ENCODE measurements at regions not wholly inside any gene's neighbourhood (a gene's known extent, or its start where the extent isn't known, plus 50 kb on each side); places are given as distances from the start of the nearest gene placed in this dataset.

DNA sequence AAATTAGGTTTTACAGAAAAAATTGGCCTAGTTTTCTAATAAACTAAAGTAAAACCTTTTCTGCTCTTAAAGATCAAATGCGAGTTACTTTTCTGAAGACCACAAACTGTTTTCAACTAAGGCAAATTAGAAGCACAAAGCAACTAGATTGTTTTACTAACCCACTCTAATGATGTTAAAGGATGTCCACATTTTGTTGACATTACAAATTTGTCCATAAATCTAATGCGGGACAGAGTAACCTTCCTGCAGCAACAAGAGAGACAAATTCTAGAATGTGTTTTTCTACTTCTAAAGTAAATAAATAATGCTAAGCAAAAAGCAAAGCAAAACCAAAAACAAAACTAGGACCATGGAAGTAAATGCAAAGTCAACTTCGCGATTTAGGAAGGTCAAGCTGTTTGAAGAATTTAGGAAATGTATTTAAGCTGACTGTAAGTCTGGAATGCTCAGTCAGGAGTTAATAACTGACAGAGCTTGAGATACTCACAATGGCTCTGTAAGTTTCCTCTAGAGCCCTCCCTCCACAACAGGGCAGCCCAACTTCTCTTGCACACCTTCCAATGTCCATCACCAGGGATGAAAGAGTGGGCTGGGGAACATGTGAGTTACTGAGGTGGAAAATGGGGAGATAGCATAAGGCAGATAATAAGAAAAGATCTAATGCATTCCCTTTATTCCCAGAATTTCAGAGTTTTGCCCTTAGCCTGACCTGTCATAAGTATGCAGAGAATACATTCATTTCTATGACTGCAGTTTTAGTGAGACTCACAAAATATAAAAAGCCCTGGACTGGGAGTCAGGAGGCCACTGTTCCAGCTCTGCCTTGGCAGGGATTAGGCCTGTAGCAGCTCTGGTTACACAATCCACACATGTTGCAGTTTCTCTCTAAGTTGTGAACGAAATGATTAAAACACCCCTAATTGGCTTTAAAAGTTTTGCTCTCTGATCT is 158.8 kb downstream of the FOXA2 start:
- peaks cover 17 to 38% (median 34%) of the 10 kb centered on the region in 4 donors for H3K4me1 ChIP-seq (ENCODE audit: control insufficient read depth in 4 of 4, insufficient read depth in 4 of 4, low read length in 3 of 4)
- no peaks in the 10 kb centered on the region for H3K9me3 ChIP-seq (ENCODE audit: control insufficient read depth in 4 of 4, low read length in 3 of 4)
- DNase-seq (ENCODE audit: low spot score): no peak
- no peak overlapping the region for H3K4me3 ChIP-seq (ENCODE audit: low read depth in 1 of 3, low read length in 3 of 3)
- TF ChIP-seq NR2F2 (IDR thresholded peaks at IDR 0.05) (no peak), RAD21 (IDR thresholded peaks at IDR 0.05) (peak; percentile 21 to 42), RXRA (IDR thresholded peaks at IDR 0.05) (peak; percentile 13 to 51), YY1 (IDR thresholded peaks at IDR 0.05) (peak; percentile 48), HNF4A (conservative IDR thresholded peaks at IDR 0.05) (peak; percentile 62 to 70), TAF1 (conservative IDR thresholded peaks at IDR 0.05) (no peak), SP1 (IDR thresholded peaks at IDR 0.05) (peak; percentile 51), FOXA2 (IDR thresholded peaks at IDR 0.05) (no peak)
- TF ChIP-seq, protein P1, sequence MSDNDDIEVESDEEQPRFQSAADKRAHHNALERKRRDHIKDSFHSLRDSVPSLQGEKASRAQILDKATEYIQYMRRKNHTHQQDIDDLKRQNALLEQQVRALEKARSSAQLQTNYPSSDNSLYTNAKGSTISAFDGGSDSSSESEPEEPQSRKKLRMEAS (IDR thresholded peaks at IDR 0.05): peak; percentile 21
- H3K27me3 ChIP-seq (ENCODE audit: control insufficient read depth in 4 of 4, insufficient read depth in 4 of 4, low read length in 3 of 4): no peaks in the 10 kb centered on the region
- H3K36me3 ChIP-seq (ENCODE audit: control insufficient read depth in 4 of 4, insufficient read depth in 3 of 4, low read depth in 1 of 4, low read length in 3 of 4): no peaks in the 10 kb centered on the region
- peak overlapping the region in 1 of 2 donors; percentile 42 for H3K9ac ChIP-seq (ENCODE audit: low read depth in 1 of 2, low read length in 2 of 2)
- 54% methylated on average over 5 of the region's 5 CpGs for WGBS
- H3K27ac ChIP-seq (ENCODE audit: low read depth in 1 of 2, low read length in 2 of 2): peak overlapping the region; percentile 40 to 72

DNA sequence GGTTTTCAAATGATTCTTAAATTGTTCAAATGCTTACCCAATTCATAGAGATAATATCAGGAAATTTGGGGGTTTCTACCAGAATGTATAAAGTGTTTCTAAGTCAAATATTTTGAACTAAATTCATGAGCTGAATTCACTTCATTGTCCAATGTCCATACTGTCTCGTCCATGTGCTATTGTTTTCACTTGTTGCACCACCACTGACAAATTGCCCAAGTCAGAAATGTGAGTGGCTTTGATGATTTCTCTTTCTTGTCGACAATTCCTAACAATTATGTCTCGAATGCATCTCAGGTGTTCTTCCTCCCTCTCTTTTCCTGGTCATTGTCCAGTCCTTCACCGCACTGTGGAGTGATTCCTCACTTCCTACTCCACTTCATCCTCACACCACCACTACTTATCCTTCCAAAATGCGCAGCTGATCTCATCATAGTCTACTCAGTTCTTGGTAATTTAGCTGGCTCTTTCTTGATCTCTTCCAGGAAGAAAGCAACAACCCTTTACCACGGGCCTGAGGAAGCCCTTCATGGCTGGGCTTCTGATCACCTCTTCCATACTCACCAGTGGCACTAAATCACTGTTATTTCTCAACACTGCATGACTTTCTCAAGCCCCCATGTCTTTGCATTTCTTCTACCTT is 161.1 kb downstream of the FOXA2 start:
- no peak for DNase-seq (ENCODE audit: low spot score)
- TF ChIP-seq, protein P1 (IDR thresholded peaks at IDR 0.05): no peak
- TF ChIP-seq NR2F2 (IDR thresholded peaks at IDR 0.05) (no peak), TAF1 (conservative IDR thresholded peaks at IDR 0.05) (no peak), GABPA (IDR thresholded peaks at IDR 0.05 in 1 of 2, conservative IDR thresholded peaks at IDR 0.05 in 1 of 2) (no peak), EGR1 (IDR thresholded peaks at IDR 0.05; ENCODE audit: low read depth in 2 of 2) (no peak), FOXA2 (IDR thresholded peaks at IDR 0.05) (no peak), HNF4A (conservative IDR thresholded peaks at IDR 0.05) (no peak), RXRA (IDR thresholded peaks at IDR 0.05) (no peak), JUND (IDR thresholded peaks at IDR 0.05) (no peak), YY1 (IDR thresholded peaks at IDR 0.05) (no peak), HNF4G (IDR thresholded peaks at IDR 0.05) (no peak), FOXA1 (IDR thresholded peaks at IDR 0.05) (no peak), RAD21 (IDR thresholded peaks at IDR 0.05) (no peak), SP1 (IDR thresholded peaks at IDR 0.05) (no peak)
- TF ChIP-seq, protein P2, sequence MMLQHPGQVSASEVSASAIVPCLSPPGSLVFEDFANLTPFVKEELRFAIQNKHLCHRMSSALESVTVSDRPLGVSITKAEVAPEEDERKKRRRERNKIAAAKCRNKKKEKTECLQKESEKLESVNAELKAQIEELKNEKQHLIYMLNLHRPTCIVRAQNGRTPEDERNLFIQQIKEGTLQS (IDR thresholded peaks at IDR 0.05): no peak
- TF ChIP-seq, protein P3, sequence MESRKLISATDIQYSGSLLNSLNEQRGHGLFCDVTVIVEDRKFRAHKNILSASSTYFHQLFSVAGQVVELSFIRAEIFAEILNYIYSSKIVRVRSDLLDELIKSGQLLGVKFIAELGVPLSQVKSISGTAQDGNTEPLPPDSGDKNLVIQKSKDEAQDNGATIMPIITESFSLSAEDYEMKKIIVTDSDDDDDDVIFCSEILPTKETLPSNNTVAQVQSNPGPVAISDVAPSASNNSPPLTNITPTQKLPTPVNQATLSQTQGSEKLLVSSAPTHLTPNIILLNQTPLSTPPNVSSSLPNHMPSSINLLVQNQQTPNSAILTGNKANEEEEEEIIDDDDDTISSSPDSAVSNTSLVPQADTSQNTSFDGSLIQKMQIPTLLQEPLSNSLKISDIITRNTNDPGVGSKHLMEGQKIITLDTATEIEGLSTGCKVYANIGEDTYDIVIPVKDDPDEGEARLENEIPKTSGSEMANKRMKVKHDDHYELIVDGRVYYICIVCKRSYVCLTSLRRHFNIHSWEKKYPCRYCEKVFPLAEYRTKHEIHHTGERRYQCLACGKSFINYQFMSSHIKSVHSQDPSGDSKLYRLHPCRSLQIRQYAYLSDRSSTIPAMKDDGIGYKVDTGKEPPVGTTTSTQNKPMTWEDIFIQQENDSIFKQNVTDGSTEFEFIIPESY (IDR thresholded peaks at IDR 0.05): no peak
- TF ChIP-seq, protein P4, sequence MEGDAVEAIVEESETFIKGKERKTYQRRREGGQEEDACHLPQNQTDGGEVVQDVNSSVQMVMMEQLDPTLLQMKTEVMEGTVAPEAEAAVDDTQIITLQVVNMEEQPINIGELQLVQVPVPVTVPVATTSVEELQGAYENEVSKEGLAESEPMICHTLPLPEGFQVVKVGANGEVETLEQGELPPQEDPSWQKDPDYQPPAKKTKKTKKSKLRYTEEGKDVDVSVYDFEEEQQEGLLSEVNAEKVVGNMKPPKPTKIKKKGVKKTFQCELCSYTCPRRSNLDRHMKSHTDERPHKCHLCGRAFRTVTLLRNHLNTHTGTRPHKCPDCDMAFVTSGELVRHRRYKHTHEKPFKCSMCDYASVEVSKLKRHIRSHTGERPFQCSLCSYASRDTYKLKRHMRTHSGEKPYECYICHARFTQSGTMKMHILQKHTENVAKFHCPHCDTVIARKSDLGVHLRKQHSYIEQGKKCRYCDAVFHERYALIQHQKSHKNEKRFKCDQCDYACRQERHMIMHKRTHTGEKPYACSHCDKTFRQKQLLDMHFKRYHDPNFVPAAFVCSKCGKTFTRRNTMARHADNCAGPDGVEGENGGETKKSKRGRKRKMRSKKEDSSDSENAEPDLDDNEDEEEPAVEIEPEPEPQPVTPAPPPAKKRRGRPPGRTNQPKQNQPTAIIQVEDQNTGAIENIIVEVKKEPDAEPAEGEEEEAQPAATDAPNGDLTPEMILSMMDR (IDR thresholded peaks at IDR 0.05; ENCODE audit: low read depth, low read length, missing input control): no peak
- TF ChIP-seq, protein P5, sequence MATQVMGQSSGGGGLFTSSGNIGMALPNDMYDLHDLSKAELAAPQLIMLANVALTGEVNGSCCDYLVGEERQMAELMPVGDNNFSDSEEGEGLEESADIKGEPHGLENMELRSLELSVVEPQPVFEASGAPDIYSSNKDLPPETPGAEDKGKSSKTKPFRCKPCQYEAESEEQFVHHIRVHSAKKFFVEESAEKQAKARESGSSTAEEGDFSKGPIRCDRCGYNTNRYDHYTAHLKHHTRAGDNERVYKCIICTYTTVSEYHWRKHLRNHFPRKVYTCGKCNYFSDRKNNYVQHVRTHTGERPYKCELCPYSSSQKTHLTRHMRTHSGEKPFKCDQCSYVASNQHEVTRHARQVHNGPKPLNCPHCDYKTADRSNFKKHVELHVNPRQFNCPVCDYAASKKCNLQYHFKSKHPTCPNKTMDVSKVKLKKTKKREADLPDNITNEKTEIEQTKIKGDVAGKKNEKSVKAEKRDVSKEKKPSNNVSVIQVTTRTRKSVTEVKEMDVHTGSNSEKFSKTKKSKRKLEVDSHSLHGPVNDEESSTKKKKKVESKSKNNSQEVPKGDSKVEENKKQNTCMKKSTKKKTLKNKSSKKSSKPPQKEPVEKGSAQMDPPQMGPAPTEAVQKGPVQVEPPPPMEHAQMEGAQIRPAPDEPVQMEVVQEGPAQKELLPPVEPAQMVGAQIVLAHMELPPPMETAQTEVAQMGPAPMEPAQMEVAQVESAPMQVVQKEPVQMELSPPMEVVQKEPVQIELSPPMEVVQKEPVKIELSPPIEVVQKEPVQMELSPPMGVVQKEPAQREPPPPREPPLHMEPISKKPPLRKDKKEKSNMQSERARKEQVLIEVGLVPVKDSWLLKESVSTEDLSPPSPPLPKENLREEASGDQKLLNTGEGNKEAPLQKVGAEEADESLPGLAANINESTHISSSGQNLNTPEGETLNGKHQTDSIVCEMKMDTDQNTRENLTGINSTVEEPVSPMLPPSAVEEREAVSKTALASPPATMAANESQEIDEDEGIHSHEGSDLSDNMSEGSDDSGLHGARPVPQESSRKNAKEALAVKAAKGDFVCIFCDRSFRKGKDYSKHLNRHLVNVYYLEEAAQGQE (IDR thresholded peaks at IDR 0.05): no peak
- WGBS: 90% methylated on average over 6 of the region's 6 CpGs
- Histone ChIP-seq H3K27ac (ENCODE audit: low read depth in 1 of 2, low read length in 2 of 2) (no peak overlapping the region), H3K27me3 (ENCODE audit: control insufficient read depth in 4 of 4, insufficient read depth in 4 of 4, low read length in 3 of 4) (no peaks in the 10 kb centered on the region), H3K9ac (ENCODE audit: low read depth in 1 of 2, low read length in 2 of 2) (no peak overlapping the region), H3K36me3 (ENCODE audit: control insufficient read depth in 4 of 4, insufficient read depth in 3 of 4, low read depth in 1 of 4, low read length in 3 of 4) (no peaks in the 10 kb centered on the region), H3K9me3 (ENCODE audit: control insufficient read depth in 4 of 4, low read length in 3 of 4) (no peaks in the 10 kb centered on the region), H3K4me3 (ENCODE audit: low read depth in 1 of 3, low read length in 3 of 3) (no peak overlapping the region), H3K4me1 (ENCODE audit: control insufficient read depth in 4 of 4, insufficient read depth in 4 of 4, low read length in 3 of 4) (peaks cover 5 to 20% (median 13%) of the 10 kb centered on the region in 4 donors)

All from liver (tissue), 8 donors.